ENCODE measurements at regions not wholly inside any gene's neighbourhood (a gene's known extent, or its start where the extent isn't known, plus 50 kb on each side); places are given as distances from the start of the nearest gene placed in this dataset.

- no peak overlapping the region for H3K4me3 ChIP-seq (ENCODE audit: low read length in 2 of 2)
- H3K27ac ChIP-seq (ENCODE audit: low read depth in 2 of 2, low read length in 2 of 2): no peak overlapping the region
- H3K4me1 ChIP-seq (ENCODE audit: control insufficient read depth in 2 of 2, insufficient read depth in 2 of 2, low read length in 2 of 2): no peaks in the 10 kb centered on the region
- H3K27me3 ChIP-seq (ENCODE audit: control insufficient read depth in 2 of 2, insufficient read depth in 2 of 2, low read length in 2 of 2): no peaks in the 10 kb centered on the region
- H3K36me3 ChIP-seq (ENCODE audit: control insufficient read depth in 2 of 2, insufficient read depth in 2 of 2, low read length in 2 of 2): no peaks in the 10 kb centered on the region
- no peak overlapping the region for H3K9ac ChIP-seq (ENCODE audit: low read depth in 1 of 2, low read length in 2 of 2)
- H3K9me3 ChIP-seq (ENCODE audit: control insufficient read depth in 2 of 2, low read length in 2 of 2): no peaks in the 10 kb centered on the region
Measured at GRCh38 chr9:78582821-78583220, 285.9 kb downstream of the PSAT1 start.

- Histone ChIP-seq H3K4me3 (ENCODE audit: low read length in 2 of 2) (no peak overlapping the region), H3K36me3 (ENCODE audit: control insufficient read depth in 2 of 2, insufficient read depth in 2 of 2, low read length in 2 of 2) (no peaks in the 10 kb centered on the region), H3K27ac (ENCODE audit: low read depth in 2 of 2, low read length in 2 of 2) (no peak overlapping the region), H3K27me3 (ENCODE audit: control insufficient read depth in 2 of 2, insufficient read depth in 2 of 2, low read length in 2 of 2) (no peaks in the 10 kb centered on the region), H3K9ac (ENCODE audit: low read depth in 1 of 2, low read length in 2 of 2) (no peak overlapping the region), H3K9me3 (ENCODE audit: control insufficient read depth in 2 of 2, low read length in 2 of 2) (no peaks in the 10 kb centered on the region), H3K4me1 (ENCODE audit: control insufficient read depth in 2 of 2, insufficient read depth in 2 of 2, low read length in 2 of 2) (no peaks in the 10 kb centered on the region)
Measured at GRCh38 chr9:78584589-78584988, 287.7 kb downstream of the PSAT1 start.

- H3K9ac ChIP-seq (ENCODE audit: low read depth in 1 of 2, low read length in 2 of 2): no peak overlapping the region
- no peak overlapping the region for H3K4me3 ChIP-seq (ENCODE audit: low read length in 2 of 2)
- no peaks in the 10 kb centered on the region for H3K36me3 ChIP-seq (ENCODE audit: control insufficient read depth in 2 of 2, insufficient read depth in 2 of 2, low read length in 2 of 2)
- no peak overlapping the region for H3K27ac ChIP-seq (ENCODE audit: low read depth in 2 of 2, low read length in 2 of 2)
- no peaks in the 10 kb centered on the region for H3K27me3 ChIP-seq (ENCODE audit: control insufficient read depth in 2 of 2, insufficient read depth in 2 of 2, low read length in 2 of 2)
- H3K4me1 ChIP-seq (ENCODE audit: control insufficient read depth in 2 of 2, insufficient read depth in 2 of 2, low read length in 2 of 2): no peaks in the 10 kb centered on the region
- no peaks in the 10 kb centered on the region for H3K9me3 ChIP-seq (ENCODE audit: control insufficient read depth in 2 of 2, low read length in 2 of 2)
Measured at GRCh38 chr9:78585909-78586308, 289.0 kb downstream of the PSAT1 start.

- Histone ChIP-seq H3K9ac (ENCODE audit: low read depth in 1 of 2, low read length in 2 of 2) (no peak overlapping the region), H3K4me3 (ENCODE audit: low read length in 2 of 2) (no peak overlapping the region), H3K27me3 (ENCODE audit: control insufficient read depth in 2 of 2, insufficient read depth in 2 of 2, low read length in 2 of 2) (no peaks in the 10 kb centered on the region)
Measured at GRCh38 chr9:78590068-78590467, 293.1 kb downstream of the PSAT1 start.

GRCh38 chr9:78592811-78593210 is 295.9 kb downstream of the PSAT1 start:
- H3K9ac ChIP-seq (ENCODE audit: low read depth in 1 of 2, low read length in 2 of 2): no peak overlapping the region
- H3K4me1 ChIP-seq (ENCODE audit: control insufficient read depth in 2 of 2, insufficient read depth in 2 of 2, low read length in 2 of 2): no peaks in the 10 kb centered on the region
- H3K27me3 ChIP-seq (ENCODE audit: control insufficient read depth in 2 of 2, insufficient read depth in 2 of 2, low read length in 2 of 2): no peaks in the 10 kb centered on the region
- H3K27ac ChIP-seq (ENCODE audit: low read depth in 2 of 2, low read length in 2 of 2): no peak overlapping the region
- H3K36me3 ChIP-seq (ENCODE audit: control insufficient read depth in 2 of 2, insufficient read depth in 2 of 2, low read length in 2 of 2): no peaks in the 10 kb centered on the region
- no peak overlapping the region for H3K4me3 ChIP-seq (ENCODE audit: low read length in 2 of 2)
- H3K9me3 ChIP-seq (ENCODE audit: control insufficient read depth in 2 of 2, low read length in 2 of 2): no peaks in the 10 kb centered on the region

More at GRCh38 chr9:78590068-78590467, 293.1 kb downstream of the PSAT1 start:
- Histone ChIP-seq H3K27ac (ENCODE audit: low read depth in 2 of 2, low read length in 2 of 2) (no peak overlapping the region), H3K36me3 (ENCODE audit: control insufficient read depth in 2 of 2, insufficient read depth in 2 of 2, low read length in 2 of 2) (no peaks in the 10 kb centered on the region), H3K9me3 (ENCODE audit: control insufficient read depth in 2 of 2, low read length in 2 of 2) (no peaks in the 10 kb centered on the region), H3K4me1 (ENCODE audit: control insufficient read depth in 2 of 2, insufficient read depth in 2 of 2, low read length in 2 of 2) (no peaks in the 10 kb centered on the region)

- Histone ChIP-seq H3K36me3 (ENCODE audit: control insufficient read depth in 2 of 2, insufficient read depth in 2 of 2, low read length in 2 of 2) (no peaks in the 10 kb centered on the region), H3K27ac (ENCODE audit: low read depth in 2 of 2, low read length in 2 of 2) (no peak overlapping the region), H3K9me3 (ENCODE audit: control insufficient read depth in 2 of 2, low read length in 2 of 2) (no peaks in the 10 kb centered on the region), H3K4me1 (ENCODE audit: control insufficient read depth in 2 of 2, insufficient read depth in 2 of 2, low read length in 2 of 2) (no peaks in the 10 kb centered on the region), H3K4me3 (ENCODE audit: low read length in 2 of 2) (no peak overlapping the region), H3K27me3 (ENCODE audit: control insufficient read depth in 2 of 2, insufficient read depth in 2 of 2, low read length in 2 of 2) (peaks cover 0 to 4% of the 10 kb centered on the region in 2 donors), H3K9ac (ENCODE audit: low read depth in 1 of 2, low read length in 2 of 2) (no peak overlapping the region)
Measured at GRCh38 chr9:78595200-78595945, 298.4 kb downstream of the PSAT1 start.

- H3K4me3 ChIP-seq (ENCODE audit: low read length in 2 of 2): no peak overlapping the region
- H3K27ac ChIP-seq (ENCODE audit: low read depth in 2 of 2, low read length in 2 of 2): no peak overlapping the region
- peaks cover 0 to 4% of the 10 kb centered on the region in 2 donors for H3K27me3 ChIP-seq (ENCODE audit: control insufficient read depth in 2 of 2, insufficient read depth in 2 of 2, low read length in 2 of 2)
- H3K9me3 ChIP-seq (ENCODE audit: control insufficient read depth in 2 of 2, low read length in 2 of 2): no peaks in the 10 kb centered on the region
- H3K36me3 ChIP-seq (ENCODE audit: control insufficient read depth in 2 of 2, insufficient read depth in 2 of 2, low read length in 2 of 2): no peaks in the 10 kb centered on the region
- no peak overlapping the region for H3K9ac ChIP-seq (ENCODE audit: low read depth in 1 of 2, low read length in 2 of 2)
- H3K4me1 ChIP-seq (ENCODE audit: control insufficient read depth in 2 of 2, insufficient read depth in 2 of 2, low read length in 2 of 2): no peaks in the 10 kb centered on the region
Measured at GRCh38 chr9:78596346-78596745, 299.4 kb downstream of the PSAT1 start.

GRCh38 chr9:78598120-78598519 is 301.2 kb downstream of the PSAT1 start:
- no peak overlapping the region for H3K4me3 ChIP-seq (ENCODE audit: low read length in 2 of 2)

GRCh38 chr9:78599926-78600325 is 303.0 kb downstream of the PSAT1 start:
- peaks cover 0 to 4% of the 10 kb centered on the region in 2 donors for H3K27me3 ChIP-seq (ENCODE audit: control insufficient read depth in 2 of 2, insufficient read depth in 2 of 2, low read length in 2 of 2)
- H3K4me3 ChIP-seq (ENCODE audit: low read length in 2 of 2): no peak overlapping the region
- H3K9ac ChIP-seq (ENCODE audit: low read depth in 1 of 2, low read length in 2 of 2): no peak overlapping the region
- H3K36me3 ChIP-seq (ENCODE audit: control insufficient read depth in 2 of 2, insufficient read depth in 2 of 2, low read length in 2 of 2): no peaks in the 10 kb centered on the region
- no peak overlapping the region for H3K27ac ChIP-seq (ENCODE audit: low read depth in 2 of 2, low read length in 2 of 2)
- no peaks in the 10 kb centered on the region for H3K4me1 ChIP-seq (ENCODE audit: control insufficient read depth in 2 of 2, insufficient read depth in 2 of 2, low read length in 2 of 2)
- no peaks in the 10 kb centered on the region for H3K9me3 ChIP-seq (ENCODE audit: control insufficient read depth in 2 of 2, low read length in 2 of 2)

More at GRCh38 chr9:78598120-78598519, 301.2 kb downstream of the PSAT1 start:
- no peaks in the 10 kb centered on the region for H3K9me3 ChIP-seq (ENCODE audit: control insufficient read depth in 2 of 2, low read length in 2 of 2)
- no peak overlapping the region for H3K9ac ChIP-seq (ENCODE audit: low read depth in 1 of 2, low read length in 2 of 2)
- H3K36me3 ChIP-seq (ENCODE audit: control insufficient read depth in 2 of 2, insufficient read depth in 2 of 2, low read length in 2 of 2): no peaks in the 10 kb centered on the region
- H3K4me1 ChIP-seq (ENCODE audit: control insufficient read depth in 2 of 2, insufficient read depth in 2 of 2, low read length in 2 of 2): no peaks in the 10 kb centered on the region
- H3K27ac ChIP-seq (ENCODE audit: low read depth in 2 of 2, low read length in 2 of 2): no peak overlapping the region
- H3K27me3 ChIP-seq (ENCODE audit: control insufficient read depth in 2 of 2, insufficient read depth in 2 of 2, low read length in 2 of 2): peaks cover 0 to 4% of the 10 kb centered on the region in 2 donors

- H3K9ac ChIP-seq (ENCODE audit: low read depth in 1 of 2, low read length in 2 of 2): no peak overlapping the region
- no peaks in the 10 kb centered on the region for H3K36me3 ChIP-seq (ENCODE audit: control insufficient read depth in 2 of 2, insufficient read depth in 2 of 2, low read length in 2 of 2)
- H3K4me1 ChIP-seq (ENCODE audit: control insufficient read depth in 2 of 2, insufficient read depth in 2 of 2, low read length in 2 of 2): no peaks in the 10 kb centered on the region
- H3K27me3 ChIP-seq (ENCODE audit: control insufficient read depth in 2 of 2, insufficient read depth in 2 of 2, low read length in 2 of 2): peaks cover 0 to 4% of the 10 kb centered on the region in 2 donors
- no peaks in the 10 kb centered on the region for H3K9me3 ChIP-seq (ENCODE audit: control insufficient read depth in 2 of 2, low read length in 2 of 2)
- no peak overlapping the region for H3K4me3 ChIP-seq (ENCODE audit: low read length in 2 of 2)
- no peak overlapping the region for H3K27ac ChIP-seq (ENCODE audit: low read depth in 2 of 2, low read length in 2 of 2)
Measured at GRCh38 chr9:78601957-78602565, 305.1 kb downstream of the PSAT1 start.

Measured in mucosa of rectum (tissue), 2 donors.